H1 (cell line): ENCODE measurements at regions not wholly inside any gene's neighbourhood (a gene's known extent, or its start where the extent isn't known, plus 50 kb on each side); places are given as distances from the start of the nearest gene placed in this dataset.

Source experiments
- CTCF ChIA-PET: fragments of 300-600 bp; sonication (Branson Sonifier 250); formaldehyde crosslinking; loops from one replicate; lab custom pipeline; 2021; ENCODE audit not compliant: partially characterized antibody; lab: Charles Lee
- POLR2A ChIA-PET: fragments of 300-600 bp; sonication (Branson Sonifier 250); formaldehyde crosslinking; loops from one replicate; lab custom pipeline; 2021; ENCODE audit warnings: inconsistent platforms; ENCODE audit not compliant: partially characterized antibody; lab: Charles Lee
- DNase-seq, 2 experiments: peaks; one replicate each; pipeline versions ENCODE4 v3.0.0 to v3.0.0-alpha.2; 2010 to 2022; ENCODE audit warnings: low spot score in 2 of 2, low read depth in 1 of 2, mixed read lengths in 1 of 2
- FAIRE-seq: peaks from 2 replicates; lab custom pipeline; 2011; peaks lifted over from hg19 to GRCh38; lab: Jason Lieb, UNC
- H2AFZ ChIP-seq: 2 replicates; pipeline ENCODE4 v1.8.1; 2012; ENCODE audit warnings: low read length, inconsistent platforms
- H2AK5ac ChIP-seq: 2 replicates; pipeline ENCODE4 v1.6.1; 2013; ENCODE audit warnings: low read depth, low read length
- H2BK120ac ChIP-seq: replicated peaks from 2 replicates; pipeline ENCODE3; 2013; ENCODE audit warnings: low read depth, low read length, inconsistent platforms
- H2BK12ac ChIP-seq: 2 replicates; pipeline ENCODE4 v1.6.1; 2013; ENCODE audit warnings: low read depth, low read length
- H2BK15ac ChIP-seq: 2 replicates; pipeline ENCODE4 v1.6.1; 2013; ENCODE audit warnings: low read length
- H2BK20ac ChIP-seq: 2 replicates; pipeline ENCODE4 v1.6.1; 2013; ENCODE audit warnings: low read length
- H2BK5ac ChIP-seq: 2 replicates; pipeline ENCODE4 v1.6.1; 2013; ENCODE audit warnings: low read depth, low read length
- H3K14ac ChIP-seq: 2 replicates; pipeline ENCODE4 v1.6.1; 2013; ENCODE audit warnings: inconsistent platforms; ENCODE audit not compliant: insufficient read length
- H3K18ac ChIP-seq: 2 replicates; pipeline ENCODE4 v1.6.1; 2013; ENCODE audit warnings: low read length; ENCODE audit errors: extremely low read depth
- H3K23ac ChIP-seq: 2 replicates; pipeline ENCODE4 v1.6.1; 2013; ENCODE audit warnings: inconsistent platforms; ENCODE audit not compliant: insufficient read length
- H3K23me2 ChIP-seq: 2 replicates; pipeline ENCODE4 v1.6.1; 2013; ENCODE audit warnings: low read depth, low read length
- H3K27ac ChIP-seq: 2 replicates; pipeline ENCODE4 v1.6.1; 2011; ENCODE audit warnings: low read depth, low read length, inconsistent platforms
- H3K27me3 ChIP-seq, 4 experiments: replicated peaks in 1 of 4; 1 replicate in 1 of 4; 2 replicates in 3 of 4; pipeline versions ENCODE4 v1.6.1 to v1.8.1; 2011 to 2013; ENCODE audit warnings: low read length in 3 of 4, mild to moderate bottlenecking in 3 of 4, inconsistent platforms in 2 of 4, mixed read lengths in 2 of 4, moderate library complexity in 1 of 4; ENCODE audit not compliant: control insufficient read depth in 3 of 4, insufficient read depth in 3 of 4; ENCODE audit errors: extremely low read depth in 1 of 4
- H3K36me3 ChIP-seq, 4 experiments: 2 replicates each; pipeline versions ENCODE4 v1.6.1 to v1.8.1; 2011 to 2013; ENCODE audit warnings: mild to moderate bottlenecking in 4 of 4, low read length in 3 of 4, moderate library complexity in 2 of 4, control low read depth in 1 of 4, inconsistent platforms in 1 of 4; ENCODE audit not compliant: insufficient read depth in 4 of 4, control insufficient read depth in 2 of 4
- H3K4ac ChIP-seq: replicated peaks from 2 replicates; pipeline ENCODE3; 2013; ENCODE audit warnings: low read length, low read depth, mixed read lengths, inconsistent platforms; ENCODE audit not compliant: insufficient read length
- H3K4me1 ChIP-seq, 4 experiments: replicated peaks in 1 of 4; 1 replicate in 1 of 4; 2 replicates in 3 of 4; pipeline versions ENCODE4 v1.6.1 to v1.8.1; 2011 to 2013; ENCODE audit warnings: low read length in 3 of 4, inconsistent platforms in 2 of 4, mixed read lengths in 1 of 4; ENCODE audit not compliant: insufficient read depth in 4 of 4, control insufficient read depth in 3 of 4
- H3K4me2 ChIP-seq, 2 experiments: 2 replicates each; pipeline versions ENCODE4 v1.6.1 to v1.8.1; 2011 to 2013; ENCODE audit warnings: low read depth in 2 of 2, low read length in 2 of 2, control low read depth in 1 of 2, inconsistent platforms in 1 of 2, mild to moderate bottlenecking in 1 of 2; ENCODE audit not compliant: insufficient read depth in 1 of 2
- H3K4me3 ChIP-seq, 4 experiments: fragments of 200-600, 300-600 bp in 1 of 4; sonication (generic), shearing (Covaris generic), sonication (Bioruptor Twin) in 1 of 4; 2 replicates each; pipeline versions ENCODE4 v1.5.1 to v1.8.1; 2011 to 2016; ENCODE audit warnings: low read length in 4 of 4, low read depth in 3 of 4, control low read depth in 2 of 4, inconsistent platforms in 2 of 4, mild to moderate bottlenecking in 2 of 4, mixed read lengths in 1 of 4, moderate library complexity in 1 of 4; ENCODE audit not compliant: insufficient read depth in 2 of 4; ENCODE audit errors: extremely low read depth in 1 of 4
- H3K56ac ChIP-seq: replicated peaks from 2 replicates; pipeline ENCODE3; 2013; ENCODE audit warnings: low read depth, mild to moderate bottlenecking, mixed read lengths, low read length, inconsistent platforms; ENCODE audit not compliant: insufficient read length
- H3K79me1 ChIP-seq: 2 replicates; pipeline ENCODE4 v1.6.1; 2013; ENCODE audit warnings: low read depth, low read length, control low read depth
- H3K79me2 ChIP-seq, 2 experiments: 2 replicates each; pipeline versions ENCODE4 v1.6.1 to v1.8.1; 2012 to 2013; ENCODE audit warnings: low read length in 2 of 2, mild to moderate bottlenecking in 2 of 2, inconsistent platforms in 1 of 2; ENCODE audit not compliant: insufficient read depth in 2 of 2, control insufficient read depth in 1 of 2
- H3K9ac ChIP-seq, 4 experiments: replicated peaks in 1 of 4; 1 replicate in 1 of 4; 2 replicates in 3 of 4; pipeline versions ENCODE4 v1.6.1 to v1.8.1; 2011 to 2013; ENCODE audit warnings: low read depth in 3 of 4, low read length in 3 of 4, control low read depth in 2 of 4, mild to moderate bottlenecking in 2 of 4, moderate library complexity in 2 of 4, inconsistent platforms in 1 of 4; ENCODE audit errors: extremely low read depth in 1 of 4
- H3K9me3 ChIP-seq, 2 experiments: 2 replicates each; pipeline versions ENCODE4 v1.6.1 to v1.8.1; 2012 to 2013; ENCODE audit warnings: mild to moderate bottlenecking in 2 of 2, moderate library complexity in 2 of 2, control low read depth in 1 of 2, inconsistent platforms in 1 of 2, low read depth in 1 of 2, low read length in 1 of 2, mixed read lengths in 1 of 2; ENCODE audit not compliant: insufficient read depth in 2 of 2
- H4K20me1 ChIP-seq, 2 experiments: replicated peaks in 1 of 2; 2 replicates each; pipeline versions ENCODE3 to v1.8.1; 2011 to 2013; ENCODE audit warnings: inconsistent platforms in 2 of 2, low read length in 2 of 2, mild to moderate bottlenecking in 1 of 2; ENCODE audit not compliant: insufficient read depth in 2 of 2, control insufficient read depth in 1 of 2
- H4K5ac ChIP-seq: 2 replicates; pipeline ENCODE4 v1.6.1; 2013; ENCODE audit warnings: low read length, low read depth, mixed read lengths, inconsistent platforms; ENCODE audit not compliant: insufficient read length
- H4K8ac ChIP-seq: 2 replicates; pipeline ENCODE4 v1.8.0; 2013; ENCODE audit warnings: mild to moderate bottlenecking, moderate library complexity, low read length, inconsistent platforms; ENCODE audit not compliant: insufficient read depth; ENCODE audit errors: extremely low read depth
- H4K91ac ChIP-seq: replicated peaks from 2 replicates; pipeline ENCODE3; 2013; ENCODE audit warnings: low read length, mixed read lengths, inconsistent platforms; ENCODE audit not compliant: insufficient read length
- RXRA ChIP-seq: IDR thresholded peaks from 2 replicates; pipeline ENCODE4 v1.6.1; 2011; ENCODE audit warnings: low read depth, mild to moderate bottlenecking, low read length, moderate library complexity; ENCODE audit not compliant: insufficient read depth
- SP2 ChIP-seq: IDR thresholded peaks from 2 replicates; pipeline ENCODE4 v1.6.1; 2012; ENCODE audit warnings: mild to moderate bottlenecking, low read length, inconsistent platforms
- WGBS, 2 experiments: shearing (Covaris generic) in 1 of 2; methylation state at CpG; one replicate each; pipeline versions ENCODE4 v1.1.6 to v1.1.7; 2013 to 2015; ENCODE audit warnings: low lambda C conversion rate in 2 of 2, mixed read lengths in 2 of 2, inconsistent platforms in 1 of 2, low coverage in 1 of 2, missing lambda C conversion rate in 1 of 2; ENCODE audit not compliant: insufficient replicate concordance in 2 of 2, insufficient coverage in 1 of 2, insufficient read length in 1 of 2; ENCODE audit errors: extremely low coverage in 1 of 2, missing lambda C conversion rate in 1 of 2; 5-methylcytosine and 5-hydroxymethylcytosine counted together

DNA sequence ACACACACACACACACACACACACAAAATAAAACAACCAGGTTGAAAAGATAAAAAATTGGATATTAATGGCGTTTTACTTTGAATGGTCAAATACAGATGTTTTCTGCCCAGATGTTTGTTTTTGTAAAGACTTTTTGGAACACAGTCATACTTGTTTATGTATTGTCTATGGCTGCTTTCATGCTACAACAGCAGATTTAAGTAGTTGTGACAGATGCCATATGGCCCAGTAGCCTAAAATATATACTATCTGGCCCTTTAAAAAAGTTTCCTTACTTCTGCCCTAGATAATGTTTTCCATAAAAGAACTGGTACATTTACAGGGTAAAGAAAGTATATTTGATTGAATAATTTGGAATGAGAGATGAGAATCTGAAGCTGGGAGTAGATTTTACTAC is 1362.8 kb upstream of the SEL1L start:
- H2BK120ac ChIP-seq = no peak overlapping the region
- no peaks in the 10 kb centered on the region for H3K9me3 ChIP-seq
- H2BK12ac ChIP-seq = no peak overlapping the region
- no peak for FAIRE-seq
- H3K23me2 ChIP-seq = no peaks in the 10 kb centered on the region
- no peaks in the 10 kb centered on the region for H3K4me1 ChIP-seq
- DNase-seq = no peak
- H3K36me3 ChIP-seq = no peaks in the 10 kb centered on the region
- H4K8ac ChIP-seq = no peak overlapping the region
- ChIA-PET POLR2A (no interaction called here), CTCF (interaction anchor here (1.1 to 1.5 kb wide), 2 partner anchors 11 to 24 kb away, joined by 4 read pairs; no protein-coding TSS in a partner anchor)
- 82% methylated on average over 1 of the region's 1 CpG; no CpG with 5 or more reads in 1 of the 2 experiments for WGBS, 2 experiments
- no peaks in the 10 kb centered on the region for H3K79me2 ChIP-seq
- peaks cover 0 to 1% of the 10 kb centered on the region in 2 experiments for H4K20me1 ChIP-seq
- no peak overlapping the region for H3K14ac ChIP-seq
- no peak overlapping the region for H2AFZ ChIP-seq
- no peaks in the 10 kb centered on the region for H3K27me3 ChIP-seq
- no peak overlapping the region for H2BK20ac ChIP-seq
- no peak overlapping the region for H3K9ac ChIP-seq
- no peak overlapping the region for H3K4me3 ChIP-seq
- no peak overlapping the region for H3K4me2 ChIP-seq
- no peak overlapping the region for H3K18ac ChIP-seq
- no peak overlapping the region for H3K56ac ChIP-seq
- no peak overlapping the region for H3K4ac ChIP-seq
- H2BK15ac ChIP-seq = no peak overlapping the region
- H2AK5ac ChIP-seq = no peak overlapping the region
- H4K91ac ChIP-seq = no peak overlapping the region
- no peak overlapping the region for H4K5ac ChIP-seq
- TF ChIP-seq SP2 (no peak), RXRA (no peak)
- no peaks in the 10 kb centered on the region for H3K79me1 ChIP-seq
- H3K27ac ChIP-seq = no peak overlapping the region
- H3K23ac ChIP-seq = no peak overlapping the region
- no peak overlapping the region for H2BK5ac ChIP-seq
